Motor neuron (in vitro differentiated cells): ENCODE measurements at regions not wholly inside any gene's neighbourhood (a gene's known extent, or its start where the extent isn't known, plus 50 kb on each side); places are given as distances from the start of the nearest gene placed in this dataset.

Source experiments
- ATAC-seq, 8 experiments: fragments of 200-7000 bp; cut with Tn5 transposase; replicated peaks in 6 of 8; 2 replicates each; pipeline ENCODE4 v1.8.0; 2021; ENCODE audit warnings: mild to moderate bottlenecking in 8 of 8, moderate library complexity in 8 of 8
- H3K27ac ChIP-seq, 2 donors: fragments of 250-450 bp; sonication (Bioruptor Pico); 2 replicates each; pipeline ENCODE4 v1.9.0; 2021; ENCODE audit warnings: antibody characterized with exemption in 2 of 2, mild to moderate bottlenecking in 2 of 2, moderate library complexity in 1 of 2
- H3K4me1 ChIP-seq, 2 donors: fragments of 250-450 bp; sonication (Bioruptor Pico); replicated peaks in 1 of 2; 2 replicates each; pipeline ENCODE4 v1.6.1; 2021; ENCODE audit warnings: antibody characterized with exemption in 2 of 2, mild to moderate bottlenecking in 2 of 2, moderate library complexity in 1 of 2
- H3K4me3 ChIP-seq, 5 donors: fragments of 250-450 bp; sonication (Bioruptor Pico); 2 replicates each; pipeline ENCODE4 v1.9.0; 2021; ENCODE audit warnings: antibody characterized with exemption in 5 of 5, mild to moderate bottlenecking in 5 of 5, moderate library complexity in 4 of 5
- WGBS, 10 experiments: fragments of 450-650 bp; shearing (Covaris generic); methylation state at CpG; one replicate each; pipeline ENCODE4 v1.0.0; 2022; 5-methylcytosine and 5-hydroxymethylcytosine counted together
- in situ Hi-C, 9 experiments: fragments of 400-800 bp; cut with MboI; loops; one replicate each; pipeline ENCODE4 v1.15.0; 2021; ENCODE audit warnings: low sequenced_read_pairs in 9 of 9, low pct_unique_long_range_greater_than_20kb in 2 of 9; ENCODE audit not compliant: unreplicated experiment in 9 of 9

GRCh38 chr17:72421128-72422092 lies 300.6 kb downstream of the SOX9 start:
- Histone ChIP-seq H3K27ac (no peak overlapping the region), H3K4me1 (no peaks in the 10 kb centered on the region), H3K4me3 (no peak overlapping the region)
- peak; percentile 78 to 89 (median 84) for ATAC-seq
- in situ Hi-C loops, result no loop called here
- 43 to 95% (median 73%) methylated on average over 1 to 9 of the region's 11 CpGs; no CpG with 5 or more reads in 1 of the 10 experiments for WGBS, 10 experiments

GRCh38 chr17:72422204-72422504 lies 301.3 kb downstream of the SOX9 start:
- ATAC-seq, result no peak
- 75 to 100% (median 100%) methylated on average over 1 of the region's 1 CpG; no CpG with 5 or more reads in 3 of the 10 experiments for WGBS, 10 experiments

DNA sequence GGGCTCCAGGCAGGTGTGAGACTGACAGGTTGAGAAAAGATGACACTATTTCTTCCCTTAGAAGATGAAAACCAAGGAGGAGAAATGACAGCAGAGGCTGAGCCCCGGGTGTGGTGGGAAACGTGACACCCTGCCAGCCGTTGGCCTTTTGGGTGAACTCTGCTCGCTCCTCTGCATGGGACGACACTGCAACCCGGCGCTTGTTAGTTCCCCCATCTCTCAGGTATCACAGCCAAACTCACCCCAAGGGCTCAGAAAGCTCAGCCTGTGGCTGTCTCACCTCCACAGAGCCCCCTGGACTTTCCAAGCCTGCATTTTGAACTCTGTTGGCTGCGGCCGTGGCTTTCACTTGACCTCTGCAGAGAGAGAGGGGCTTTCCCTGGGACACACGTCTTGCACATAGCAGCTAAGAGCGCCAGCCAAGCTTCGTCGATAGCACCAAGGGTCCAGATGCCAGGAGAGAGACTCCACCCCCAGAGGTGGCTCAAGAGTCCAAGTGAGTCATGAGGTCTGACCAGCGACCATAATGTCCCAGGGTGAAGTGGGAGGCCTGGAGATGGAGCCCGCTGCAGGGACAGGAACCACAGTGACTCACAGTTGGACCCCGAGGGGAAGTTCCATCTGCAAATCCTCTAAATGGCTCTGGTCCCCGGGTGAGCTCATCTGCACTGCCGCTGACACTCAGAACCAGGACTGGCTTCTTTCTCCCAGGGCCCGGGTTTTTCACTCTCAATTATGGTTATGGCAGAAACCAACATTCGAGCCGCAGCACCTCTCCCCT lies 301.9 kb downstream of the SOX9 start:
- ATAC-seq, result peak; percentile 52 to 80 (median 66)
- H3K4me1 ChIP-seq, result no peaks in the 10 kb centered on the region
- H3K27ac ChIP-seq, result no peak overlapping the region
- WGBS, 10 experiments, result 20 to 90% (median 46%) methylated on average over 1 to 6 of the region's 21 CpGs; no CpG with 5 or more reads in 2 of the 10 experiments
- H3K4me3 ChIP-seq, result no peak overlapping the region
- in situ Hi-C loops, result no loop called here

More at GRCh38 chr17:72422204-72422504, 301.3 kb downstream of the SOX9 start:
- Histone ChIP-seq H3K27ac (no peak overlapping the region), H3K4me1 (no peaks in the 10 kb centered on the region), H3K4me3 (no peak overlapping the region)
- in situ Hi-C loops, result no loop called here

DNA sequence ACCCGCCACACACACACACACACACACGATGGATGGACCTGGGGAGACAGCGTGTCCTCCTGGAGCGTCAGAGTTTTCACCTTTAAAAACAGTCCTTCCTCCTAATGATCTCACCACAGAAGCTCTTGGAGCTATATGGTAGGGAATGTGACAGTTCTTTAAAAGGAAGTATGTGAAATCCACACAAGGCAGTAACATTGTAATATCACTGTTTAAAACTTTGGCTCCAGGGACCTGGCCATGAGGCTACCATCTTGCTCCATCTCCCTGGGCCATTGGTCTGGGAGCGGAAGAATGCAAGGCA lies 302.4 kb downstream of the SOX9 start:
- in situ Hi-C loops, result no loop called here
- Histone ChIP-seq H3K4me3 (no peak overlapping the region), H3K4me1 (no peaks in the 10 kb centered on the region), H3K27ac (no peak overlapping the region)
- 100% methylated on average over 1 to 2 of the region's 5 CpGs; no CpG with 5 or more reads in 5 of the 10 experiments for WGBS, 10 experiments
- no peak for ATAC-seq

DNA sequence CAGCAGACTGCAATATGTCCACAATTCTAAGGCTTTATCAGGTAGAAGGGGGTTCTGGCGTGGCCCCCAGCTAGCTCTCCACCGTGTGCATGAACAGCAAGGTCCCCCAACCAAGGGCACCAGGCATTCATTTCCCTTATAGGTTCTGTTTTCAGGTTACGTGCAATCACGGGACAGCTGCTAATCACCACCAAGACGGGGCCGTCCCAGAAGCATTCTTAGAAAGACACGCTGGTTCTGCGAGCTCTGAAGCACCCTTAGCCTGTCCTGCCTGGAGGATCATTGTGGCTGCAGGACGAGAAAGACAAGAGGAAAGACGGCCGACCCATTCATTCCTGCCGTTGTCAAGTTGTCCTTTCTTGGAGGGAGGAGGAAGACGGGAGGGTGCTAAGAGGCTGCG lies 302.9 kb downstream of the SOX9 start:
- no peak overlapping the region for H3K4me3 ChIP-seq
- WGBS, 10 experiments, result 40 to 100% (median 88%) methylated on average over 1 to 12 of the region's 14 CpGs; no CpG with 5 or more reads in 1 of the 10 experiments
- no peak for ATAC-seq
- H3K27ac ChIP-seq, result no peak overlapping the region
- in situ Hi-C loops, result no loop called here
- H3K4me1 ChIP-seq, result no peaks in the 10 kb centered on the region

GRCh38 chr17:72424505-72425117 lies 303.8 kb downstream of the SOX9 start:
- H3K27ac ChIP-seq, result no peak overlapping the region
- in situ Hi-C loops, result no loop called here
- no peaks in the 10 kb centered on the region for H3K4me1 ChIP-seq
- no peak overlapping the region for H3K4me3 ChIP-seq
- ATAC-seq, result no peak
- 86 to 100% (median 98%) methylated on average over 1 to 7 of the region's 12 CpGs; no CpG with 5 or more reads in 4 of the 10 experiments for WGBS, 10 experiments

DNA sequence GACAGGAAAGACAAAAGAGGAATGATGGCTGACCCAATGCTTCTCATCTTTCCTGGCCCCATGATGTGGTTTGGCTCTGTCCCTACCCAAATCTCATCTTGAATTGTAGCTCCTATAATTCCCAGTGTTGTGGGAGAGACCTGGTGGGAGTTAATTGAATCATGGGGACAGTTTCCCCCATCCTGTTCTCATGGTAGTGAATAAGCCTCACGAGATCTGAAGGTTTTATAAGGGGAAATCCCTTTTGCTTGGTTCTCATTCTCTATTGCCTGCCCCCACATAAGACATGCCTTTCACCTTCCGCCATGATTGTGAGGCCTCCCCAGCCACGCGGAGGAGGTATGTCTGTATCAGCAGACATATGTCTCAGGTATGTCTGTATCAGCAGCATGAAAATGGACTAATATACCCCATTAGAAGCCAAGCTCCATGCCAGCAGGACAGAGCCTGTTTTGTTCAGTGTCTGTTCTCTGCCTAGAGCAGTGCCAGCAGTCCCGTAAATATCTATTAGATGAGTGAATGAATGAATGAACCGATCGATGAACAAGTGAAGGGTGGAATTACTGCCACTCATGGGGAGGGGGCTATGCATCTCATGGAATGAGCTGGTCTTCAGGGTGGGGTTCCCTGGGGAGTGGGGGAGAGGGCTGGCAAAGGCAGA lies 304.4 kb downstream of the SOX9 start:
- in situ Hi-C loops, result no loop called here
- no peak overlapping the region for H3K4me3 ChIP-seq
- WGBS, 10 experiments, result 77 to 100% (median 100%) methylated on average over 1 to 7 of the region's 7 CpGs; no CpG with 5 or more reads in 3 of the 10 experiments
- no peaks in the 10 kb centered on the region for H3K4me1 ChIP-seq
- H3K27ac ChIP-seq, result no peak overlapping the region
- ATAC-seq, result no peak

- WGBS, 10 experiments, result 90 to 100% (median 100%) methylated on average over 1 to 2 of the region's 5 CpGs; no CpG with 5 or more reads in 5 of the 10 experiments
Observed at GRCh38 chr17:72425794-72426168, 305.0 kb downstream of the SOX9 start.

DNA sequence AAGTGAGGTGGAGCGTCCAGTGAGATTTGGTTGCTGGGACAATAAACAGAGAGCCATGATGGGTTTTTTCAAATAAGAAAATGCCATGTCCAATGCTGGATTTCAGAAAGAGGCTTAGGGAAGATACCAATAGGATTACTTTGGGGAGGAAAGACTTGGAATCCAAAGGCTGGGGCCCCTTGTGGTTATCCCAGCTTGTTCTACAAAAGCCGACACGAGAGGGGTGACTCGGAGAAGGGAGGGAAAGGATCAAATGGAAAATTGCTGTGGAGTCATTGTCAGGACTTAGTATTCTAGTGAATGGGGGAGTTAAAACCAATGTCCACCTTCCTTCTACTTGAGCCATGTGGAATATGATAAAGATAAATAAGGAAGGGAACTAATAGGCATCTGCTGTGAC lies 305.5 kb downstream of the SOX9 start:
- in situ Hi-C loops, result no loop called here
- H3K4me1 ChIP-seq, result no peaks in the 10 kb centered on the region
- H3K4me3 ChIP-seq, result no peak overlapping the region
- H3K27ac ChIP-seq, result no peak overlapping the region
- WGBS, 10 experiments, result 74 to 86% (median 80%) methylated on average over 1 to 4 of the region's 4 CpGs; no CpG with 5 or more reads in 4 of the 10 experiments
- ATAC-seq, result no peak

More at GRCh38 chr17:72425794-72426168, 305.0 kb downstream of the SOX9 start:
- Histone ChIP-seq H3K4me1 (no peaks in the 10 kb centered on the region), H3K4me3 (no peak overlapping the region), H3K27ac (no peak overlapping the region)
- in situ Hi-C loops, result no loop called here
- ATAC-seq, result no peak

- WGBS, 10 experiments, result 40 to 93% (median 83%) methylated on average over 1 to 4 of the region's 7 CpGs; no CpG with 5 or more reads in 2 of the 10 experiments
- in situ Hi-C loops, result no loop called here
- no peak overlapping the region for H3K27ac ChIP-seq
- H3K4me1 ChIP-seq, result no peaks in the 10 kb centered on the region
- peak in 2 of 8 experiments; percentile 18 to 39 for ATAC-seq
- H3K4me3 ChIP-seq, result no peak overlapping the region
Observed at GRCh38 chr17:72426948-72427760, 306.3 kb downstream of the SOX9 start.

DNA sequence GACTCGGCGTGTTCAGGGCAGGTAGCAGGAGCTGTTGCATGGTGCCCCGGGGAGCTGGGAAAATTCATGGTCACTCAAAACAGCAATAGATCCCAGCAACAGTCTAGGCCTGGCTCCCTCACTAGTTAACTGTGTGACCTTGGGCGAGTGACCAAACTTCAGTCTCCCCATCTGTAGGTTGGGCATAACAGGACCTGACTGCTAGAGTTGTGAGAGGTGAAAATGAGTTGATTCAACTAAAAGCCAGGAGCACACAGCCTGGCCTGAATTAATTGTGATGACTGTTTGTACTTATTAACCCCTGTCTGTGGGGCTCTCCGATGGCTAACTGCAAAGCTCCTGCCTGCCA lies 306.9 kb downstream of the SOX9 start:
- Histone ChIP-seq H3K27ac (no peak overlapping the region), H3K4me3 (no peak overlapping the region), H3K4me1 (peaks cover 0 to 5% of the 10 kb centered on the region in 2 donors)
- 73 to 100% (median 98%) methylated on average over 1 to 4 of the region's 5 CpGs; no CpG with 5 or more reads in 4 of the 10 experiments for WGBS, 10 experiments
- in situ Hi-C loops, result no loop called here
- ATAC-seq, result no peak

DNA sequence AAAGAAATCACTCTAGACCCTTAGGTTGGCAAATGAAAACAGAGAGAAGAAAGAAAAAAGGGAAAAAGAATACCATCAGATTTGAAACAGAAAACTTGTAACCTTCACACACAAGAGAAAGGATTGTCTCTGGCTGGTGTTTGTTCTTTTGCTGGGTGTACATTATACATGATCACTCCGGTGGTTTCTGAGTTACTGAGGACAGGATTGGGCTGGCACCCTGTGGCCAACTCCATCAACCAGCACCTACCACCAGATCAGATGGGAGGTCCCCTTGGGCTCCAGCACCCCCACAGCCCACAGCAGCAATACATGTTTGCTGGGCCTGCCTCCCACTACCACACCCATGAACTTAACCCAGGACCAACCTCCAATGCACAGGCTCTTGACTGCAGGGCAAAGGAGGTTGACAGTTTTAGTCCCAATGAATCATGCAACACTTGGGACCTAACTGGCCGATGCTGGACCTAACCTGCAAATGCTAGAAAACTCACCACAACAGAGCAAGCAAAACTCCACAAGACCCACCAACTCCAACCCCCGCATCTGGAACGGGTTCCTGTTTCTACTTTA lies 308.3 kb downstream of the SOX9 start:
- ATAC-seq, result peak in 1 of 8 experiments; percentile 29
- WGBS, 10 experiments, result 81 to 100% (median 100%) methylated on average over 1 to 3 of the region's 4 CpGs; no CpG with 5 or more reads in 5 of the 10 experiments
- H3K27ac ChIP-seq, result no peak overlapping the region
- H3K4me1 ChIP-seq, result peaks cover 0 to 5% of the 10 kb centered on the region in 2 donors
- in situ Hi-C loops, result no loop called here
- H3K4me3 ChIP-seq, result no peak overlapping the region
